IPS DF 4.7 (cell line): ENCODE measurements at regions not wholly inside any gene's neighbourhood (a gene's known extent, or its start where the extent isn't known, plus 50 kb on each side); places are given as distances from the start of the nearest gene placed in this dataset.
"Not testable (repeated sequence)": the region's sequence is repeated elsewhere in the genome, so short reads cannot be mapped to it uniquely, and the experiment has no call there.

ENCODE experiments used
- DNase-seq: peaks from one replicate; pipeline ENCODE4 v3.0.0-alpha.2; 2013; ENCODE audit warnings: low spot score; ENCODE audit errors: extremely low read depth

- no peak for DNase-seq
These were observed 568.8 kb upstream of the C16orf82 start for GRCh38 chr16:26497896-26498295.

- no peak for DNase-seq
These were observed 566.4 kb upstream of the C16orf82 start for GRCh38 chr16:26500326-26500725.

- DNase-seq, result no peak
These were observed 561.2 kb upstream of the C16orf82 start for GRCh38 chr16:26505496-26505895.

DNA sequence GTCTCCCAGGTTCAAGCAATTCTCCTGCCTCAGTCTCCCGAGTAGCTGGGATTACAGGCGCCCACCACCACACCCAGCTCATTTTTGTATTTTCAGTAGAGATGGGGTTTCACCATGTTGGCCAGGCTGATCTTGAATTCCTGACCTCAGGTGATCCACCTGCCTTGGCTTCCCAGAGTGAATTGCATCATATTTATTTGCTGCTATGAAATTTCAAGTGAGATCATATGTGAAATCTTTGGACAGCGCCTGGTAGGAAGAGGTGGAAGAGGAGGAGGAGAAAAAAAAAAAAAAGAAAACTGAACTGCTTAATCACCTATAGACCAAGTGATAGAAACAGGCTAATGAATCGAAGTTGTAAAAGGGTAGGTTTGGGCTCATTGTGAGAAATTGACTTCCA lies 557.8 kb upstream of the C16orf82 start:
- not testable (repeated sequence) for DNase-seq

DNA sequence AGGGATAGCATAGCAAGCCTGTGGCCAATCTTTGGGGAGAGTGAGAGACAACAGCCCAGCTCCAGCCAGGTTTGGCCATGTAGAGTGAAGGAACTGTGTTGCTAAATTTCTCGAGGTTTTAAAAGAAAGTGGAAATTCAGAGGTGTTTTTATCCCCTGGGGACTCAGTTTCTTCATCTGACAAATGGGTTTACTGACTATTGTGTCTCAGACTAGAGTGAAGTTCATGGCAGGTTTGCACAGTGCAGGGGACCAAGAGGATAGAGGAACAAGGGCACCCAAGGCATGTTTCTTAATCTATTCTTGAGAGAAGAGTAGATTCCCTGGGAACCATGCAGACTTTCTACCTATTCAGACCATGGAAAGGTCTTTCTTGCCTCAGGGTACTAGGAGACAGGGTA lies 555.8 kb upstream of the C16orf82 start:
- no peak for DNase-seq

GRCh38 chr16:26511463-26511862 lies 555.3 kb upstream of the C16orf82 start:
- DNase-seq, result no peak

DNA sequence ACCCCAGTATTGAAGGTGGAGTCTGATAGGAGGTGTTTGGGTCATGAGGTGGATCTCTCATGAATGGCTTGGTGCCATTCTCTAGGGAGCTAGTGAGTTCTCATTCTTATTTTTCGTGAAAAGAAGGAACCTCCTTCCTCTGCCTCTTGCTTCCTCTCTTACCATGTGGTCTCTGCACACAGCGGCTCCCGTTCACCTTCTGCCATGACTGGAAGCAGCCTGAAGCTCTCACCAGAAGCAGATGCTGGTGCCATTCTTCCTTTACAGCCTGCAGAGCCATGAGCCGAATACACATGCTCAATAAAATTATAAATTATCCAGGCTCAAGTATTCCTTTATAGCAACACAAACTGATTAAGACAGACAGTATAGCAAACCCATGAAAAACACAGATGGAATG lies 545.1 kb upstream of the C16orf82 start:
- no peak for DNase-seq

- no peak for DNase-seq
These were observed 542.4 kb upstream of the C16orf82 start for GRCh38 chr16:26524281-26524680.

DNA sequence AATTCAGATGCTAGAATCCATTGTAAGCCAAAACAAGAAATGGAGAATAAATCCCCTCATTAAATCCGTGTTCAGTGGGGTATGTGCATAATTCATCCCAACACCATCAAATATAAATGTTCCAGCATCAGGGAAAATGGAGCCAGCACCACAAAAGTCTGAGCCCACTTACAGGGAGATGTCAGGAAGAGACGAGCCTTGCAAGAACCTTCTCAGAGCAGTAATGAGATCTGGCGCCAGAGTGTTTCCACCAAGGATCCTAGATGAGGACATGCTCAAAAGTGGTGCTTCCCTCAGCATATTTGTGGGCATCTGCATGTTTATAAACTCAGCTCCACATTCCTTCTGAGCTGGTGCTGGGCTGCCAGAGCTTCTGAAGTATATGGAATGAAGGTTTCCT lies 541.9 kb upstream of the C16orf82 start:
- no peak for DNase-seq

DNA sequence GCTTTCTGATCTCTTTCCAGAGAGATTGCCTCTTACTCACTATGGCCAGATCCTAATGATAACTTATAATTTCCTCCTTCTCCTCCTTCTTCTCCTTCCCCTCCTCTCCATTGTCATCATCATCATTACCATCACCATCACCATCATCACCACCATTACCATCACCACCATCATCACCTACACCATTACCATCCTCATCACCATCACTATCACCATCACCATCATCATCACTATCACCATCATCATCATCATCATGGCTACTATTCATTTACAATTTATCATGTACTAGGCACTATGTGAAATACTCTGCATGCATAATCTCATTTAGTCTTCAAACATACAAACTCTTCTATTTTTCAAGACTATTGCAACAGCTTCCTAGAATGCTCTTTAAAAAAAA lies 540.9 kb upstream of the C16orf82 start:
- DNase-seq, result no peak

GRCh38 chr16:26526633-26527032 lies 540.1 kb upstream of the C16orf82 start:
- DNase-seq, result no peak

DNA sequence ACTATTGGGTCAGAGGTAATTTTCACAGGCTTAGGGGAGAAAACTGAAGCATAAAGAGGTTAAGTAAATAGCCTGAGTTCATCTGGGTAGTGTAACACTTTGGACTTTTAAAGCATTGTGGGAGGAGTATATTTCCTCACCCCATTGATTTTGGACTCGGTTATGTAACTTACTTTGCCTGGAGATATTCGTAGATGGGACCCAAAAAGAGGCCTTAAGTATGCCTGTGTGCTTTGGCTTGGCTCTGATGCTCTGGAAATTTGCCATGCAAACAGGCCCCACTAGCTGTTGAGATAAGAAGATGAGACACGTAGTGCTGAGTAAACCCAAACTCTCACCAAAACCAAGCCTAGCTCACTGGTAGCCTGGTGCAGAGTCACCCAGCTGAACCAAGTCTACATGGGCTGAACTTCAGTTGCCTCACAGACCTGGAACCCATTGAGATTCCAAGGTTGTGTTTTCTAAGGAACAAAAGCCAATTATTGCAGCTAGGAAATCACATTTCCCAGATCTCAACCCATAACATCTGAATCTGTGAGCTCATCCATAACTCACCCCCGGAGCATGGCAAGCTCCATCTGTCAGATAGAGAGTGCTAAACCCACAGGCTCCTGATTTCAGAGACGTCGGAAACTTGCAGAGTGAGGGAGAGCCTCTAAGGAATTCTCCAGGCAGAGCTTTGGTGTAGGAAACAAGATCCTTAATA lies 536.0 kb upstream of the C16orf82 start:
- no peak for DNase-seq

DNA sequence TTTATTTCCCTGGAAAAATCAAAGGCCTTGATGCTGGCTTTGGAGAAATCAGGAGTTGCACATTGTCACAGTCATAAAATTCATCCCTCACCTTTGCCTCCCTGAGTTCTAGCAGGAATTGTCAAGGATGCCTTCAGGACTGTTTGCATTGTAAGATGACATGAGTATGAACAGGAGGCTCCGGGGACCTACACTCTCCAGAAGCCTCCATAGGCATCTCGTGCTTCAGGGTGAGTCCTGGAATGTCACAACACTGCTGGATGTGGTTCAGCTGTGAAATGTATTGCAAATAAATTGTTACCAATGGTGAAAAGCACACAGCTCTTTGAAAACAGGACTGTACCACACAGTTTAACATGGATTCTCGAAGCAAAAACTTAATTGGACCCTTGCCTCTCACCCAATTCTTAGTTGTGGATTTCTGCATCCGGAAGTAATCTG lies 535.4 kb upstream of the C16orf82 start:
- no peak for DNase-seq

GRCh38 chr16:26532456-26532855 lies 534.3 kb upstream of the C16orf82 start:
- no peak for DNase-seq

DNA sequence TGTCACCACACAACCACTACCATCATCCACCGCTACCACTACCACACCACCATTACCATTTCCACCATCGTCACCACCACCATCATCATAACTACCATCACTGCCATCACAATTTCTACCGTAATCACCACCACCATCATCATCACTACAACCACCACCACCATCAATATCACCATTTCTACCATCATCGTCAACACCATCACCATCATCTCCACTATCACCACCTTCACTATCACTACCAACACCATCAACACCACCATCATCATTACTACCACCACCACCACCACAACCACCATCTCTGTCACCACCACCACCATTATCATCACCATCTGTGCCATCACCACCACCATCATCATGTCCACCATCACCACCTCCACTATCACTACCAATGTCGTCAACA lies 524.5 kb upstream of the C16orf82 start:
- DNase-seq, result no peak

DNA sequence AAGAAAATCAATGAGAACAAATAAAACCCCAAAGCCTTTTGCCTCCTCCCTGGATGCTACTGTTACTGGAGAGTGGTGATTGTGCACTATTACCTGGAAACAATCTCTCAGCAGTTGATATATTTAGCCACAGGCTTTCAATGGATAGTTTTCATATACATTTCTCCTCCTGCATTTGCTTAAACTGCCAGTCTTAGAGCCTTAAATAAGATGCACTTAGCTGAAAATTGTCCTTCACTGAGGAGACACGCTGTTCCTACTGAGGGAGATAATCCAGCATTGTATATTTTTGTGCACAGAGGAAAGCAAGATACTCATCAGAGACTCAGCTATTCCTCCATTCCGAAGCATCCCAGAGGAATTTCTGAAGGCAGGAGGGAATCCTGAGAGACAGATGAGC lies 520.2 kb upstream of the C16orf82 start:
- DNase-seq, result no peak

DNA sequence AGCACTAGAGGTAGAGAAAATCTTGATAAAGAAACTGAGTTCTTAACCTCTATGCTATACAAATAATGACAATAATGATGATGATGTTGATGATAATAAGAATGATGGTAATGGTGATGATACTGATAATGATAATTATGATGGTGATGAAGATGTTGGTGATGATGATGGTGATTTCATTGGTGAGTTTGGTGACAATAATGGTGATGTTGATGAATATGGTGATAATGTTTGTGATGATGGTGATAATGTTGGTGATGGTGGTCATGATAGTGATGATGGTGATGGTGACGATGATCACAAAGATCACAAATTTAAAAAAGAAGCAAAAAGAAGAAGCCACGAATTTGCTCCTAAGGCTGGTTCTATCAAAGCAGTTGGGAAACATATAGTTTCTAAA lies 519.0 kb upstream of the C16orf82 start:
- DNase-seq, result no peak

DNA sequence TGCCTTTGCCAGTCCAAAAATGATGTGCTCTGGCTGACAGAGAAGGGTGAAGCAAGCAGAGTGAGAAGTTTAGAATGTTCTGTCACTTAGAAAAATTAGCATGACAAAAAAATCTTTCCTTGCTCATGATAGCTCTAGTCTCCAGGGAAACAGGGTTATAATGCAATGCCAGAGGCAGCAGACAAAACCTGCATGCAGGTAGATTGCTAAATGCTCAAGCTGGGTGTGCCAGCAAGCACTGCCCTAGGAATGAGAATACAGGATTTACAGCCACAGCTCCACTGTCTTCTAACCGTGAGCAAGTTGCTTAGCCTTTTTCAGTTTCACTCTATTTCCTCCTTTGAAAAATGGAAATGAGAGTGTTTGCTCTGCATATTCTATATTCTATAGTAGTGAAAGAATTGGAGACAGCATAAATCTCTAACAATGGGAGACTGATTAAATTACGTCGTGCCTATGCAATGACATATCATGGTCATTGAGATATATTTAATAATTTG lies 516.6 kb upstream of the C16orf82 start:
- DNase-seq, result no peak

- DNase-seq, result no peak
These were observed 512.7 kb upstream of the C16orf82 start for GRCh38 chr16:26554030-26554429.

- DNase-seq, result no peak
These were observed 505.4 kb upstream of the C16orf82 start for GRCh38 chr16:26561303-26561702.

DNA sequence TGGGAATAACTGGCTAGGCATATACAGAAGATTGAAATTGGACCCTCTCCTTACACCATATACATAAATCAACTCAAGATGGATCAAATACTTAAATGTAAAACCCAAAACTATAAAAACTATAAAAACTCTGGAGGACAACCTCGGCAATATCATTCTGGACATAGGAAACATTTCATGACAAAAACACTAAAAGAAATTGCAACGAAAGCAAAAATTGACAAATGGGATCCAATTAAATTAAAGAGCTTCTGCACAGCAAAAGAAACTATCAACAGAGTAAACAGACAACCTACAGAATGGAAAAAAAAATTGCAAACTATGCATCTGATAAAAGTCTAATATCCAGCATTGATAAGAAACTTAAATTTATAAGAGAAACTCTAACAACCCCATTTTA lies 503.7 kb upstream of the C16orf82 start:
- DNase-seq, result no peak

- DNase-seq, result no peak
These were observed 499.4 kb upstream of the C16orf82 start for GRCh38 chr16:26567356-26567755.

GRCh38 chr16:26569793-26570192 lies 496.9 kb upstream of the C16orf82 start:
- peak; percentile 58 for DNase-seq

DNA sequence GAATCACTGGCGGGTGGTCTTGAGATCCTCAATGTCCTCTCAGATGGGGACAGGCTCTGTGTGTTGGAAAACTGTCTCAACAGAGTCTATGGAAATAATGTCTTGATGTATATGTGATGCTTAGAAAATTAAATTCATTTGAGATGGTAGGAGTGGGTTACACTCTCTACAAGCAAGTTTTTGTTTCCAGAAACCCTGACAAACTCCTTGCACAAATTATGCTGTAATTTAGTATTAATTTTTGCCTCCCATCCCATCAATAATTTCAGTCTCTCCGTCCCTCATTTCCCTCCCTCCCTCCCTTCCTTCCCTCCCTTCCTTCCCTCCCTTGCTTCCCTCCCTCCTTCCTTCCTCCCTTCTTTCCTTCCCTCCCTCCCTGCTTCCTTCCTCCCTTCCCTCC lies 488.0 kb upstream of the C16orf82 start:
- DNase-seq, result no peak
